ENCODE measurements at regions not wholly inside any gene's neighbourhood (a gene's known extent, or its start where the extent isn't known, plus 50 kb on each side); places are given as distances from the start of the nearest gene placed in this dataset.

DNA sequence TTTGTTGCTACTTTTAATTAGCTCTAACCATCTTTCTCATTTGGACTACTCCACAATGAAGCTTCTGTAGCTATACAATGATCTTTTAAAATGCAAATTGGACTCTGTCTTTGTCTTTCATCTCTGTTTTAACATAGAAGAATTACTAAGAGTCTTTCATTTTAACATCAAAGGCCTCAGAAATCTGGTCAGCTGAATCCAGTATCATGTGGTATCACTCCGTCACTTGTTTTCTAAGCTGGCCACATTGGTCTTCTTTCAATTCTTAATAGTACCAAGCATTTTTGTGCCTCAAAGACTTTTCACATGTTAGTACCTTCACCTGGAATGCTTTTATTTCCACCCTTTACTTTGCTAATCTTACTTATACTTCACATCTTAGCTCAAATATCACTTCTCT, 95.5 kb upstream of the SLC16A7 start:
- WGBS, 2 experiments (ENCODE audit: extremely low coverage in 2 of 2, insufficient read length in 1 of 2): 100% methylated on average over 1 of the region's 1 CpG; no CpG with 5 or more reads in 1 of the 2 experiments
- H3K27ac ChIP-seq (ENCODE audit: insufficient read depth, low read length): no peak overlapping the region
- H3K9ac ChIP-seq (ENCODE audit: low read depth, low read length): no peak overlapping the region
- TF ChIP-seq CEBPB (IDR thresholded peaks at IDR 0.05; ENCODE audit: low read depth, low read length) (no peak), RCOR1 (IDR thresholded peaks at IDR 0.05; ENCODE audit: insufficient replicate concordance, low read length) (no peak), RFX5 (IDR thresholded peaks at IDR 0.05; ENCODE audit: low read depth, low read length) (no peak), POLR2A (IDR thresholded peaks at IDR 0.05; ENCODE audit: low read depth, low read length) (no peak), FOS (IDR thresholded peaks at IDR 0.05; ENCODE audit: low read depth, low read length) (no peak), MAZ (IDR thresholded peaks at IDR 0.05; ENCODE audit: borderline replicate concordance, low read depth, low read length) (no peak), SMC3 (IDR thresholded peaks at IDR 0.05; ENCODE audit: low read depth, low read length) (no peak), CTCF (conservative IDR thresholded peaks at IDR 0.05; ENCODE audit: low read depth, low read length) (no peak), MAFK (IDR thresholded peaks at IDR 0.05; ENCODE audit: low read depth, low read length) (no peak), MXI1 (IDR thresholded peaks at IDR 0.05; ENCODE audit: borderline replicate concordance, low read depth, low read length) (no peak), USF2 (IDR thresholded peaks at IDR 0.05; ENCODE audit: low read depth, low read length) (no peak), CHD1 (IDR thresholded peaks at IDR 0.05; ENCODE audit: low read depth, low read length) (no peak), RAD21 (IDR thresholded peaks at IDR 0.05; ENCODE audit: low read length) (no peak), BHLHE40 (IDR thresholded peaks at IDR 0.05; ENCODE audit: low read depth, low read length) (no peak)
- TF ChIP-seq, protein P1, sequence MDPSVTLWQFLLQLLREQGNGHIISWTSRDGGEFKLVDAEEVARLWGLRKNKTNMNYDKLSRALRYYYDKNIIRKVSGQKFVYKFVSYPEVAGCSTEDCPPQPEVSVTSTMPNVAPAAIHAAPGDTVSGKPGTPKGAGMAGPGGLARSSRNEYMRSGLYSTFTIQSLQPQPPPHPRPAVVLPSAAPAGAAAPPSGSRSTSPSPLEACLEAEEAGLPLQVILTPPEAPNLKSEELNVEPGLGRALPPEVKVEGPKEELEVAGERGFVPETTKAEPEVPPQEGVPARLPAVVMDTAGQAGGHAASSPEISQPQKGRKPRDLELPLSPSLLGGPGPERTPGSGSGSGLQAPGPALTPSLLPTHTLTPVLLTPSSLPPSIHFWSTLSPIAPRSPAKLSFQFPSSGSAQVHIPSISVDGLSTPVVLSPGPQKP (IDR thresholded peaks at IDR 0.05; ENCODE audit: borderline replicate concordance, low read depth, low read length): no peak
- no peaks in the 10 kb centered on the region for H3K4me1 ChIP-seq (ENCODE audit: control insufficient read depth, insufficient read depth, low read length)
- no peak overlapping the region for H2AFZ ChIP-seq (replicated peaks; ENCODE audit: low read length, poor library complexity)
- dilution Hi-C loops (cut with HindIII; ENCODE audit: low sequenced_read_pairs, unreplicated experiment): no loop called here
- H3K4me3 ChIP-seq (ENCODE audit: insufficient read depth, low read depth, low read length): no peak overlapping the region
- no peaks in the 10 kb centered on the region for H3K9me1 ChIP-seq (ENCODE audit: insufficient read depth, low read length)
- no peak overlapping the region for H3K18ac ChIP-seq (ENCODE audit: low read depth, low read length)
- H2BK15ac ChIP-seq (ENCODE audit: low read depth, low read length): no peak overlapping the region
- CTCF ChIA-PET: interaction anchor here (1.4 kb wide), 1 partner anchor 19 kb away, joined by 3 read pairs; no protein-coding TSS in a partner anchor
- no peaks in the 10 kb centered on the region for H3K27me3 ChIP-seq (ENCODE audit: control insufficient read depth, insufficient read depth, low read length)
- H2AK5ac ChIP-seq (ENCODE audit: low read depth, low read length): no peak overlapping the region
- POLR2A ChIA-PET (ENCODE audit: unreplicated experiment): no interaction called here
- no peaks in the 10 kb centered on the region for H3K79me1 ChIP-seq (ENCODE audit: low read depth in 1 of 2, low read length in 2 of 2)
- H3K9me3 ChIP-seq (ENCODE audit: control insufficient read depth, insufficient read depth, low read length): no peaks in the 10 kb centered on the region
- H3K56ac ChIP-seq (ENCODE audit: extremely low read depth, insufficient read depth, low read length): no peak overlapping the region
- H3K36me3 ChIP-seq (ENCODE audit: control insufficient read depth, insufficient read depth, low read length): no peaks in the 10 kb centered on the region
- H4K20me1 ChIP-seq (ENCODE audit: insufficient read depth, low read length): no peaks in the 10 kb centered on the region
- H2BK5ac ChIP-seq (ENCODE audit: low read depth, low read length, poor library complexity, severe bottlenecking): no peak overlapping the region
- DNase-seq: no peak
- in situ Hi-C loops (cut with MboI; ENCODE audit: low sequenced_read_pairs): no loop called here
- no peak overlapping the region for H2BK20ac ChIP-seq (ENCODE audit: low read depth, low read length)
- intact Hi-C loops (cut with micrococcal nuclease): no loop called here
- no peak overlapping the region for H3K4ac ChIP-seq (ENCODE audit: low read depth, low read length)
- no peak overlapping the region for H2BK120ac ChIP-seq (ENCODE audit: low read depth, low read length)
- no TSS peak for BruUV-seq (replicated peaks)
- no peak overlapping the region for H2AK9ac ChIP-seq (replicated peaks; ENCODE audit: low read depth, low read length, poor library complexity)
- no peak overlapping the region for H3K4me2 ChIP-seq (ENCODE audit: low read depth, low read length)
- H3K14ac ChIP-seq (replicated peaks; ENCODE audit: low read depth, low read length): no peak overlapping the region
- H4K91ac ChIP-seq (ENCODE audit: insufficient read depth, low read depth, low read length): no peak overlapping the region
- no peak for ATAC-seq (ENCODE audit: low read depth)
- H4K8ac ChIP-seq (ENCODE audit: low read depth in 2 of 2, low read length in 2 of 2): no peak overlapping the region
- H3K23ac ChIP-seq (ENCODE audit: low read depth, low read length): no peak overlapping the region
- no peak overlapping the region for H4K5ac ChIP-seq (ENCODE audit: low read depth, low read length)

All from IMR-90 (cell line).